Natural killer cell (primary cell): ENCODE measurements at regions not wholly inside any gene's neighbourhood (a gene's known extent, or its start where the extent isn't known, plus 50 kb on each side); places are given as distances from the start of the nearest gene placed in this dataset.

ENCODE experiments used
- ATAC-seq, 3 donors: fragments of 150-1000 bp in 2 of 3; fragments of 200-7000 bp in 1 of 3; cut with Tn5 transposase; 1 replicate in 1 of 3; 2 replicates in 2 of 3; pipeline ENCODE4 v1.10.0; 2021; ENCODE audit warnings: mild to moderate bottlenecking in 2 of 3, moderate library complexity in 2 of 3
- DNase-seq, 2 donors: peaks; one replicate each; pipeline versions ENCODE4 v3.0.0 to v3.0.0-alpha.2; 2013 to 2021; ENCODE audit warnings: mixed read lengths in 1 of 2
- H3K27ac ChIP-seq: one replicate; pipeline ENCODE4 v1.5.1; 2013; ENCODE audit warnings: mild to moderate bottlenecking, low read length
- H3K27me3 ChIP-seq: one replicate; pipeline ENCODE4 v1.6.1; 2013; ENCODE audit warnings: low read length; ENCODE audit not compliant: control insufficient read depth, insufficient read depth
- H3K36me3 ChIP-seq: one replicate; pipeline ENCODE4 v1.6.1; 2013; ENCODE audit warnings: low read length; ENCODE audit not compliant: control insufficient read depth, insufficient read depth
- H3K4me1 ChIP-seq: one replicate; pipeline ENCODE4 v1.6.1; 2013; ENCODE audit warnings: low read length; ENCODE audit not compliant: control insufficient read depth, insufficient read depth
- H3K4me3 ChIP-seq: one replicate; pipeline ENCODE4 v1.5.1; 2013; ENCODE audit warnings: low read length
- H3K9me3 ChIP-seq: one replicate; pipeline ENCODE4 v1.6.1; 2013; ENCODE audit warnings: low read length; ENCODE audit not compliant: control insufficient read depth, insufficient read depth
- H3K27ac Mint-ChIP-seq, 2 donors: one replicate each; pipeline ENCODE4 v1.8.0; 2022; ENCODE audit warnings: mild to moderate bottlenecking in 2 of 2, mixed read lengths in 2 of 2, moderate library complexity in 1 of 2
- H3K27me3 Mint-ChIP-seq, 2 donors: one replicate each; pipeline ENCODE4 v1.8.0; 2022; ENCODE audit warnings: low read depth in 2 of 2, mixed read lengths in 2 of 2
- H3K36me3 Mint-ChIP-seq: one replicate; pipeline ENCODE4 v1.8.0; 2022; ENCODE audit warnings: mixed read lengths
- H3K4me1 Mint-ChIP-seq, 2 donors: one replicate each; pipeline ENCODE4 v1.8.0; 2022; ENCODE audit warnings: mixed read lengths in 2 of 2
- H3K4me3 Mint-ChIP-seq: one replicate; pipeline ENCODE4 v1.8.0; 2022; ENCODE audit warnings: mild to moderate bottlenecking, moderate library complexity, mixed read lengths
- H3K9me3 Mint-ChIP-seq, 2 donors: one replicate each; pipeline ENCODE4 v1.8.0; 2022; ENCODE audit warnings: mixed read lengths in 2 of 2
- CTCF ChIP-seq: fragments of 200-600 bp; IDR thresholded peaks from one replicate; pipeline ENCODE4 v1.8.0; 2022; ENCODE audit warnings: antibody characterized with exemption
- WGBS: methylation state at CpG from one replicate; pipeline ENCODE4 v1.1.7; 2013; ENCODE audit warnings: missing lambda C conversion rate; ENCODE audit not compliant: insufficient coverage; 5-methylcytosine and 5-hydroxymethylcytosine counted together
- intact Hi-C: fragments of 100-400 bp; cut with micrococcal nuclease; formaldehyde crosslinking; loops from one replicate; pipeline ENCODE4 v1.14.2; 2022

GRCh38 chr10:55630491-55631056 is 730.5 kb downstream of the ZWINT start:
- 5% methylated on average over 35 of the region's 35 CpGs for WGBS
- intact Hi-C loops: no loop called here

GRCh38 chr10:55629793-55630490 is 731.1 kb downstream of the ZWINT start:
- Mint-ChIP-seq H3K9me3 (peaks cover 4 to 14% of the 10 kb centered on the region in 2 donors), H3K27ac (no peak overlapping the region), H3K36me3 (peaks cover 5% of the 10 kb centered on the region), H3K4me1 (no peaks in the 10 kb centered on the region), H3K4me3 (no peak overlapping the region), H3K27me3 (peaks cover 7 to 12% of the 10 kb centered on the region in 2 donors)
- no peak for DNase-seq
- TF ChIP-seq CTCF: no peak
- under 1% methylated on average over 16 of the region's 21 CpGs for WGBS
- Histone ChIP-seq H3K4me1 (peaks cover 5% of the 10 kb centered on the region), H3K27ac (no peak overlapping the region), H3K4me3 (no peak overlapping the region), H3K27me3 (peaks cover 11% of the 10 kb centered on the region), H3K9me3 (peaks cover 9% of the 10 kb centered on the region), H3K36me3 (no peaks in the 10 kb centered on the region)
- intact Hi-C loops: no loop called here
- ATAC-seq: no peak

More at GRCh38 chr10:55630491-55631056, 730.5 kb downstream of the ZWINT start:
- Mint-ChIP-seq H3K36me3 (peaks cover 5% of the 10 kb centered on the region), H3K27me3 (peaks cover 7 to 12% of the 10 kb centered on the region in 2 donors), H3K4me3 (no peak overlapping the region), H3K4me1 (no peaks in the 10 kb centered on the region), H3K9me3 (peaks cover 4 to 13% of the 10 kb centered on the region in 2 donors), H3K27ac (no peak overlapping the region)
- no peak for TF ChIP-seq CTCF
- peaks cover 11% of the 10 kb centered on the region for H3K27me3 ChIP-seq
- ATAC-seq (no peak), DNase-seq (no peak)
- H3K9me3 ChIP-seq: peaks cover 9% of the 10 kb centered on the region
- H3K36me3 ChIP-seq: no peaks in the 10 kb centered on the region
- peaks cover 5% of the 10 kb centered on the region for H3K4me1 ChIP-seq
- H3K4me3 ChIP-seq: no peak overlapping the region
- no peak overlapping the region for H3K27ac ChIP-seq

- Mint-ChIP-seq H3K27ac (no peak overlapping the region), H3K36me3 (peaks cover 5% of the 10 kb centered on the region), H3K27me3 (peaks cover 7 to 12% of the 10 kb centered on the region in 2 donors), H3K4me1 (no peaks in the 10 kb centered on the region), H3K9me3 (peaks cover 6 to 17% of the 10 kb centered on the region in 2 donors), H3K4me3 (no peak overlapping the region)
- Histone ChIP-seq H3K4me1 (peaks cover 5% of the 10 kb centered on the region), H3K27me3 (peaks cover 11% of the 10 kb centered on the region), H3K9me3 (peaks cover 9% of the 10 kb centered on the region), H3K4me3 (no peak overlapping the region), H3K27ac (no peak overlapping the region), H3K36me3 (no peaks in the 10 kb centered on the region)
- intact Hi-C loops: no loop called here
- ATAC-seq (no peak), DNase-seq (no peak)
- WGBS: 4% methylated on average over 30 of the region's 30 CpGs
- no peak for TF ChIP-seq CTCF
These were observed 732.8 kb downstream of the ZWINT start for GRCh38 chr10:55628260-55628701.
